ENCODE measurements at regions not wholly inside any gene's neighbourhood (a gene's known extent, or its start where the extent isn't known, plus 50 kb on each side); places are given as distances from the start of the nearest gene placed in this dataset.

- no peak for DNase-seq (ENCODE audit: low read depth in 3 of 3)
Measured at GRCh38 chr14:95466506-95466905, 49.9 kb downstream of the SYNE3 start.

DNA sequence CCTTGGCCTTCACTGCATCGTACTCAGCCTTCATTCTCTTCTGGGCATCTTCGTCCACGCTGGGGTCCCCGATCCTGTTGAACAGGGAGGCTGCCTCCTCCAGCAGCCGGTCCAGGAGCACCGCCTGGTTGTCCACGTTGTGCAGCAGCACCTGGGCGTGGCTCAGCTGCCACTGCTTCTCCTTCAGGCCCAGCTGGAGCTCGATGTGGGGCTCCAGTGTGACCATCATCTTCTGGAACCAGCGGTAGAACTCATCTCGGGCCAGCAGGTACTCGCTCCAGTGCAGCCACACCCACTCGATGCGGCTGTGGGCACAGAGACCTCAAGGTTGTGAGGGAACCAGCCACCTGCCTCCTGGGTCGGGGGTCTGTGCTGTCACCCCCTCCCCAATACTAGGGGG, 50.5 kb downstream of the SYNE3 start:
- DNase-seq (ENCODE audit: low read depth in 3 of 3): no peak

GRCh38 chr14:95465358-95465757, 51.1 kb downstream of the SYNE3 start:
- DNase-seq (ENCODE audit: low read depth in 3 of 3): no peak

DNA sequence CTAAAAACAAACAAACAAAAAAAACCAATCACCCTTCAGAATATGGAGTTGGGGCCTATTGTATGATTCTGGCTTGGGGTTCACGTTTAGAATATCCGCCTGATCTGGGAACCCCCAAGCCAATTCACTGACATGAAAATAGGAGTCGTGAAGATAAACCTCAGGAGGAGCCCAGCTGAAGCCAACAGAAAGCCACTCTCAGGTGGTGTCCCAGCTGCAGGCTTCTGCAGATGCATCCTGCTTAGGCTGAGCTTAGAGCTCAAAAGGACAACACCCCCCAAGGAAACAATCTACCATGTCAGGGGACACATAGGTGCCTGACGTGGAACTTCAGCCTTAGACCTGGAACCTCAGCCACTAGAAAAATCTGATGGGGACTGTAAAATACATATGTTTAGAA, 51.9 kb downstream of the SYNE3 start:
- no peak for DNase-seq (ENCODE audit: low read depth in 3 of 3)

- no peak for DNase-seq (ENCODE audit: low read depth in 3 of 3)
Measured at GRCh38 chr14:95464103-95464502, 52.3 kb downstream of the SYNE3 start.

DNA sequence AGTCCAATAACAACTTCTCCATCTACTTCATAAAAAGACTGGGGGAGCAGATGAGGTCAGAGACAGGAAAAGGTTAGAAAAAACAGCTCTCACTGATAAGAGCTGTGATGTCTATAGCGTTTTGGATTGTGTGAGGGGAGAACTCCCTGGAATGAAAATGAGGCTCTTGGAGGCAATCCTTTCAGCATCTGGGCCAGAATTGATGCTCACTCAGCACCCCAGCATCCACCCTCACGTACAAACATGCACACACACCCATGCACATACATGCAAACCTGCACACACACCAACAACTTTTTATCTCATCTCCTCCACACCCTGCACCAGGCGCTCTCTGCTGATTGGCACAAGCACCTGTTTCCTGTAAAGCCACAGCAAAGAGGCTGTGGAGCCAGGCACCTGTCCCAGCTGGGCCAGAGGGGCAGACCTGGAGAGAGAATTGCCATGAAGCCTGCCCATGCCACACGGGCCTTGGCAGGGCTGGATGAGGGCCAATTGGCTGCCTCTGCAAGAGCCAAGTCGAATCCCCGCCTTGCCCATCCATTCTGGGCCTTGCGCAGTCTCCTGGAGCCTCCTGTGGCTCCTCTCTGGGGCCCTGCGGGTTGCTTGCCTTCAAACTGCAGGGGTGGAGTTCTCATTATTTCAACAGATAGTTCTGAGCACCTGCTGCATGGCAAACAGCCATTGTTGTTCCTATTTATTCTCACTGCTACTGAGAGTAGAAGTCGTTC, 53.1 kb downstream of the SYNE3 start:
- DNase-seq (ENCODE audit: low read depth in 3 of 3): no peak

- DNase-seq (ENCODE audit: low read depth in 3 of 3): no peak
Measured at GRCh38 chr14:95462491-95462890, 54.0 kb downstream of the SYNE3 start.

DNA sequence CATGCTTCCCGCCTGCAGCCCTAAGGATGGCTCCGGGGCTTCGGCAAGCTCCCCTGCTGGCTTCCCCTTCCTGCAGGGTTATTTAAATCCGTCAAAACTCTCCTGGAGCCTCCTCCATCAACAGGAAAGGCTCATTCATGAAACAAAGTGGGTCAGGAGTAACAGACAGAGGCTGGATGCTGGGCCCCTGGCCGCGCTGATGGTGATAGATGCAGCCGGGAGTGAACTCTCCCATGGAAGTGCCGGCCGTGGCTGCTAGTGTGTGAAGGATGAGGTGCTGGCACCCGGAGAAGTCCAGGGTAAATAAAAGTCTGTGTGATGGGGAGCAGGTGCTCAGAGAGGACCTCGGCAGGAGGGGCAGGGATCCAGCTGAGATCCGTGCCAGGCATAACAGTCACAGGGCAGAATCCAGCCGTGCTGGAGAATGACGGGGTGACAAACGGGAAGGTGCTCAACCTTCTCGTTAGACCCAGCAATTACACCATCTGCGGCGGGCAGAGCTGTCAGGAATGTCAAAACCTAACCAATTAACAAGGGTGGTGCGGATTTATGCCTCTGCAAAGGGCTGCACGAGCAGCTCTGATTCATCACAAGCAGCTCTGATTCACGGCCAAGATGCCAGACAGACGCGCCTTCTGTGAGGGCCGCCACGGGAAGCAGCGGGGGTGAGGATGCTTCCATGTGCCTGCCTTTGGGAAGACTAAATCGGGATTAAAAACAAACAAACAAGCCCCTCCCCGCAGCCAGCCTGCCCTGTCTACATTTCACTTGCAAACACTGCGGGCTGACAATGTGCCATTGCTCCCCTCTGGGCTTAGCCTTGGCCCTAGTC, 55.6 kb downstream of the SYNE3 start:
- DNase-seq (ENCODE audit: low read depth in 3 of 3): no peak

DNA sequence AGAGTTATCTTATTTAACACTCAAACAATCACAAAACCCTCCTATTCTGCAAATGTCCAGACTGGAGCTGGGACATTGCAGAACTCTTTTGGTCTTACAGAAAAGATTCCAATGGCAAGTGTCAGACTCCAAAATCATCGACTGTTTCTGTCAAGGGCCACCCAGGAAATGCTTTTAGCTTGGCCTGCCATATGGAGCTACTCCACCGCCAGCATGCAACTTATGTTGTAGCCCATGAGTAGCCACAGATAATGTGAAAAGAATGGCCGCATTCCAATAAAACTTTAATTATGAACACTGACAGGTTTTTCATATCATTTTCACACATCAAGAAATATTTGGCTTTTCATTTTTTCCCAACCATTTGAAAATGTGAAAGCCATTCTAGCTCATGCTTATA, 57.5 kb downstream of the SYNE3 start:
- DNase-seq (ENCODE audit: low read depth in 3 of 3): no peak

DNA sequence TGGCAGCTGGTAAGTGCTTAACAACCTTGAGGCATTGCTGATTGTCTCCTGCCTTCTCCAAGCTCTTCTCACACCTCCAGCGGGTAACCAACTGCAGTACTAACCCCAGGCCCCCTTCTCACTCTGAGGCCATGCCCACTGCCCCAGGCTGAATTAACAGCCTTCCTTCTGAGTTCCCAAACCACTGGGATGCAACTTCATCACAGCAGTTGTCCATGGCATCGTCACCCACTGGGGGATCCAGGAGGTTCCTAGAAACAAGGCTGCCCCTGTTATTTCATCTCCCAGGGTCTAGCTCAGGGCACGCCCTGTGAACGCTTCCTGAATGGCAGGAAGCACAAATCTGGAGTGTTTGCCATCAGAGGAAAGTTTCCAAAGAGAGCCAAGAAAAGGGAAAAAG, 58.0 kb downstream of the SYNE3 start:
- DNase-seq (ENCODE audit: low read depth in 3 of 3): no peak

GRCh38 chr14:95456281-95456680, 60.2 kb downstream of the SYNE3 start:
- no peak for DNase-seq (ENCODE audit: low read depth in 3 of 3)

DNA sequence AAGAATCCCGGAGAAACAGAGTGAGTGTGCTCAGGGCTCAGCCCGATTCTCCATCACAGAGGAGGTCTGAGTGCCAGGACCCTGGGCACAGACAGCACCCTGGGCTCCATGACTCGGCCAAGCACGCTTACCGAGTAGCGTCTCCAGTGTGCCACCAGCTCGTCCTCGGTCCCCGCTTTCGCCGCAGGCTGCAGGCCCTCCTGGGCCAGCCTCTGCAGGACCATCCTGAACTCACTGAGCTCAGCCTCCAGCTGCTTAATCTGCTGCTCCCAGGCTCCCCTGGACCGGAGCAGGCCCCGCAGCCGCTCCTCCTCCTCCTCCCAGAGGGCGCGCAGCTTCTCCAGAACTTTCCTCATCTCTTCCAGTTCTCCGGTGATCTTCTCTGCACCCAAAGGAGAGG, 61.2 kb downstream of the SYNE3 start:
- DNase-seq (ENCODE audit: low read depth in 3 of 3): no peak

DNA sequence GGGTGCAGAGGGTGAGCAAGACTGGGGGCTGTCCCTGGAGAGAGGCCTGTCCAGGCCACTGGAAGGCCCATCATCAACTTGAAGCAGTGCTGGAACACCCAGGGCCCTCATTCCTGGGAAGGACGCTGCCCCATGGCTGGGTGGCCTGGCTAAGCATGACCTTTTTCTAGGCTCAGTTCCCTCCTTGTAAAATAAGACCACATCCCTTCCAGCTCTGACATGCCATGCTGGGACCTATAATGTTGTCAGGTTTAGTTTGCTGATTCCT, 62.8 kb downstream of the SYNE3 start:
- DNase-seq (ENCODE audit: low read depth in 3 of 3): no peak

DNA sequence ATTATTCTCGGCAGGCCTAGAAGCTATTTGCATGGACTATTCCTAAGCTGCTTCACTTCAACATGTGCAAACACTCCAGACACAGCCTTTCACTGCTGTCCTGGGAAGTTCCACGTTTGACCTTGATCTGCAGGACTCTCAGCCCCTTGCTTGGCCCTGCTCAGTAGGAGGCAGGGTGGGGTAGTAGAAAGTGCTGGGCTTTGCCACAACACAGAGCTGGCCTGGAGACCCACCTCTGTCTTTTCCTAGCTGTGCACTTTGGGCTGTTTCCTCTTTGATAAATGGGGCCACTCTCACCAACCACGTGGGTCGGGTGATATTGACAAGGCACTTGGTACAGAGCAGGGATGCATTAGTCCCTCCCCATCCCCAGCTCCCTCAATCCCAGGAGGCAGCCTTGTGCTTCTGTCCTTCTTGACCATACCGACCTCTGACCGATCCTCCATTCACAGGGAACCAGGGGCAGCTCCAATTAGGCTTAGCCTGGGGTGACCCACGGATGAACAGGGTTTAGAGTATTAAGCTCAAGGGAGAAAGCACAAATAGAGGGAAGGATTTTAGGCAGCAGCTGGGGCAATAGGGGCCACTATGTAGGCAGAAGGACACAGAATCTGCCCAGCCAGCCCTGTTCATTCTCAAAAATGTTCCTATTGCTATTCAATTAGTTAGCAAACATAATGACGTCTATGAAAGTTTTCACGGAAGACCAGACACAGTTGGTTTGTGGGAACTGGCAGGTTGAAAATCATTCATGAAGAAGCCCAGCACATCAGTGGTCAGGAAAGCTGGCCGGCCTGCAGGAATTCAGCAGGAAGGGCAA, 63.3 kb downstream of the SYNE3 start:
- no peak for DNase-seq (ENCODE audit: low read depth in 3 of 3)

GRCh38 chr14:95452176-95452892, 64.1 kb downstream of the SYNE3 start:
- no peak for DNase-seq (ENCODE audit: low read depth in 3 of 3)

- DNase-seq (ENCODE audit: low read depth in 3 of 3): no peak
Measured at GRCh38 chr14:95449131-95449530, 67.3 kb downstream of the SYNE3 start.

- DNase-seq (ENCODE audit: low read depth in 3 of 3): no peak
Measured at GRCh38 chr14:95446470-95446869, 70.0 kb downstream of the SYNE3 start.

- DNase-seq (ENCODE audit: low read depth in 3 of 3): no peak
Measured at GRCh38 chr14:95445676-95446075, 70.8 kb downstream of the SYNE3 start.

GRCh38 chr14:95445161-95445560, 71.3 kb downstream of the SYNE3 start:
- DNase-seq (ENCODE audit: low read depth in 3 of 3): no peak

GRCh38 chr14:95444132-95445129, 72.0 kb downstream of the SYNE3 start:
- DNase-seq (ENCODE audit: low read depth in 3 of 3): no peak

DNA sequence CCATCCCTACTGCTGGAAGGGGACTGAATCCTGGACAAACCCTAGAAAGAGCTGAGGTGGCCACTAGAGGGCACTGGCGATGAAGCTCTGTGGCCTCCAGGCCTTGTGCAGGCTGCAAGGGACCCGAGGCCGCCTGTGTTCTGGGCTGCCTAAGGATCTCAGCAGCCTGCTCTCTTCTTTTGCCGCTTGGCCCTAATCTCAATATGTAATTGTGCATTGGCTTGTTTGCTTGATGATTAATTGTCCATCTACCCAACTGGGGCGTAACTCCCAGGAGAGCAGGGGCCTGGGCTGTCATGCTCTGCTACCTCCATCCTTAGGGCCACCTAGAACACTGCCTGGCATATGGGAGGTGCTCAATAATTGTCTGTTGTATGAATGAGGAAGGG, 73.8 kb downstream of the SYNE3 start:
- peak; percentile 53 to 58 (median 53) for DNase-seq (ENCODE audit: low read depth in 3 of 3)
